T-cell (primary cell): ENCODE measurements at regions not wholly inside any gene's neighbourhood (a gene's known extent, or its start where the extent isn't known, plus 50 kb on each side); places are given as distances from the start of the nearest gene placed in this dataset.
"Not testable (repeated sequence)": the region's sequence is repeated elsewhere in the genome, so short reads cannot be mapped to it uniquely, and the experiment has no call there.

Experiments
- ATAC-seq, 4 experiments: fragments of 200-7000 bp in 3 of 4; fragments of 150-1000 bp in 1 of 4; cut with Tn5 transposase; replicated peaks in 1 of 4; 1 replicate in 3 of 4; 2 replicates in 1 of 4; pipeline ENCODE4 v1.10.0; 2021; ENCODE audit warnings: moderate library complexity in 3 of 4, mild to moderate bottlenecking in 2 of 4, moderate number of reproducible peaks in 1 of 4
- CTCF ChIA-PET, 2 donors: fragments of 300-600 bp; sonication (Branson Sonifier 250); formaldehyde crosslinking; loops; one replicate each; lab custom pipeline; 2022; ENCODE audit warnings: antibody characterized with exemption in 2 of 2; lab: Charles Lee
- POLR2A ChIA-PET, 2 donors: fragments of 300-600 bp; sonication (Branson Sonifier 250); formaldehyde crosslinking; loops; one replicate each; lab custom pipeline; 2022; ENCODE audit warnings: antibody characterized with exemption in 2 of 2; lab: Charles Lee
- DNase-seq, 35 experiments: peaks; one replicate each; pipeline versions ENCODE4 v3.0.0 to v3.0.0-alpha.2; 2013 to 2023
- H3K27ac ChIP-seq: one replicate; pipeline ENCODE4 v1.5.1; 2013; ENCODE audit warnings: low read length
- H3K27me3 ChIP-seq, 2 experiments: replicated peaks in 1 of 2; 1 replicate in 1 of 2; 2 replicates in 1 of 2; pipeline versions ENCODE4 v1.6.1 to v1.7.0; 2013; ENCODE audit warnings: low read length in 1 of 2, mixed read lengths in 1 of 2; ENCODE audit not compliant: control insufficient read depth in 2 of 2, insufficient read depth in 2 of 2; ENCODE audit errors: extremely low read depth in 1 of 2
- H3K36me3 ChIP-seq, 2 donors: 1 replicate in 1 of 2; 2 replicates in 1 of 2; pipeline versions ENCODE4 v1.6.1 to v1.7.0; 2013; ENCODE audit warnings: low read length in 1 of 2; ENCODE audit not compliant: control insufficient read depth in 2 of 2, insufficient read depth in 1 of 2; ENCODE audit errors: extremely low read depth in 1 of 2
- H3K4me1 ChIP-seq, 2 experiments: 1 replicate in 1 of 2; 2 replicates in 1 of 2; pipeline versions ENCODE4 v1.6.1 to v1.7.0; 2013; ENCODE audit warnings: low read length in 2 of 2, mixed read lengths in 1 of 2; ENCODE audit not compliant: insufficient read depth in 2 of 2, control insufficient read depth in 1 of 2; ENCODE audit errors: extremely low read depth in 1 of 2
- H3K4me3 ChIP-seq, 2 donors: 1 replicate in 1 of 2; 2 replicates in 1 of 2; pipeline versions ENCODE4 v1.5.1 to v1.7.0; 2013; ENCODE audit warnings: mild to moderate bottlenecking in 2 of 2, low read length in 1 of 2, moderate library complexity in 1 of 2; ENCODE audit not compliant: control insufficient read depth in 1 of 2; ENCODE audit errors: extremely low read depth in 1 of 2
- H3K9me3 ChIP-seq: 2 replicates; pipeline ENCODE4 v1.7.0; 2013
- H3K27ac Mint-ChIP-seq, 2 donors: one replicate each; pipeline ENCODE4 v1.8.0; 2020 to 2021; ENCODE audit warnings: mild to moderate bottlenecking in 2 of 2, mixed read lengths in 2 of 2
- H3K27me3 Mint-ChIP-seq, 2 donors: one replicate each; pipeline ENCODE4 v1.8.0; 2021 to 2022; ENCODE audit warnings: mixed read lengths in 2 of 2
- H3K36me3 Mint-ChIP-seq: one replicate; pipeline ENCODE4 v1.8.0; 2021; ENCODE audit warnings: mixed read lengths
- H3K4me1 Mint-ChIP-seq, 3 donors: one replicate each; pipeline ENCODE4 v1.8.0; 2020 to 2022; ENCODE audit warnings: mixed read lengths in 3 of 3, mild to moderate bottlenecking in 1 of 3
- H3K4me3 Mint-ChIP-seq, 3 donors: one replicate each; pipeline ENCODE4 v1.8.0; 2020 to 2022; ENCODE audit warnings: mild to moderate bottlenecking in 3 of 3, mixed read lengths in 3 of 3, moderate library complexity in 3 of 3
- H3K9me3 Mint-ChIP-seq, 3 donors: one replicate each; pipeline ENCODE4 v1.8.0; 2020 to 2022; ENCODE audit warnings: mixed read lengths in 3 of 3
- WGBS: methylation state at CpG from one replicate; pipeline ENCODE4 v1.1.5; 2013; ENCODE audit warnings: missing lambda C conversion rate; ENCODE audit not compliant: insufficient coverage; 5-methylcytosine and 5-hydroxymethylcytosine counted together

DNA sequence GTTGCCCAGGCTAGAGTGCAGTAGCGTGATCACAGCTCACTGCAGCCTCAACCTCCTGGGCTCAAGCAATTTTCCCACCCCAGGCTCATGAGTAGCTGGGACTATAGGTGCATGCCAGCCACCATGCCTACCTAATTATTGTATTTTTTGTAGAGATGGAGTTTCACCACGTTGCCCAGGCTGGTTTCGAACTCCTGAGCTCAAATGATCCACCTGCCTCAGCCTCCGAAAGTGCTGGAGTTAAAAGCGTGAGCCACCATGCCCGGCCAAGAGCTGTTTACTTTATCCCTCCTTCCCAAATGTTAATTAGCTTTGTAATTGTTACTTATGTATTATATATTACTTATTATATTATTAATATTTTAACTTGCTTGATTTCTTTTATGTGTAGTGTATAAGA lies 70.1 kb upstream of the TPTE start:
- H3K27me3 Mint-ChIP-seq, ATAC-seq, H3K9me3 ChIP-seq, H3K4me1 ChIP-seq, H3K4me3 Mint-ChIP-seq, H3K27ac ChIP-seq, H3K27ac Mint-ChIP-seq, H3K4me3 ChIP-seq, DNase-seq, H3K4me1 Mint-ChIP-seq, H3K27me3 ChIP-seq, POLR2A ChIA-PET, H3K36me3 ChIP-seq, CTCF ChIA-PET, H3K36me3 Mint-ChIP-seq: not testable (repeated sequence)
- WGBS = no CpG with 5 or more reads among the region's 6 CpGs
- peaks cover 0 to 15% (median 12%) of the 10 kb centered on the region in 3 donors for H3K9me3 Mint-ChIP-seq

DNA sequence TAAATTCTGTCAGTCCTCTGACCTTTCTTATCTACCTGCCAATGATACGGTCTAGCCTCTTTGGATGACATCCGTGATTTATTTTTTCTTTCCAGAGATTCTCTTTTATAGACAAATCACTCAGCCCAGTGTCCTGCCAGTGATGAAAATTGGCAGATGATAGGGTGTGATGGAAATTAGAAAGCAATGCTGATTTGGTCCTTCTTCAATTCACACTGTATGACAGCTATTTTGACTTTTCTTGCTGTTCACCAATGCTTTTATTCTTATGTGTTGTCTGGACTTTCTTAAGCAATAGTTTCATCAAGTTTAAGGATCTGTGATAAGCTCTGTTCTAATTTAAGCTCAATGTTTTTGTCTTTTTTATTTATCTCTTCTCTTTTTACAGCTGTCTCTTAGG lies 63.6 kb upstream of the TPTE start:
- CTCF ChIA-PET, H3K9me3 Mint-ChIP-seq, H3K27ac Mint-ChIP-seq, H3K4me1 Mint-ChIP-seq, H3K27ac ChIP-seq, H3K36me3 ChIP-seq, H3K4me3 ChIP-seq, ATAC-seq, H3K27me3 ChIP-seq, H3K36me3 Mint-ChIP-seq, H3K27me3 Mint-ChIP-seq, H3K4me1 ChIP-seq, H3K9me3 ChIP-seq, POLR2A ChIA-PET, DNase-seq, H3K4me3 Mint-ChIP-seq: not testable (repeated sequence)
- WGBS = 25% methylated on average over 2 of the region's 2 CpGs

DNA sequence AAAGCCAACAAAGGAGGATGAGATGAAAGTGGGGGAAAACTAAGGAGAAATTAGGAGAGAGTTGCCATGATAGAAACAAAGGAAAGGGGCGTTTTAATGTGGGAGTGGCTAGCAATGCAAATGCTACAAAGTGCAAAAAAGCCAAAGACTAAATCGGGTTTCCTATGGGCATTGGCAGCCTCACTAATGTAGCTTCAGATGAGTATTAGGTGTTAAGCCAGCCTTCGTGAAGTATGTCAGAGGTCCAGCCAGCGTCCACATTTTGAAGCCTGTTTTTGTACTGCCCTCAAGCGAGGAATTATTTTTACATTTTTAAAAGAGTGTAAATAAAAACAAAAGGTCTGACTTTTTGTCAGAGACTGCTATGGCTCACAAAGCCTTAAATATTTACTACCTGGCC lies 60.4 kb upstream of the TPTE start:
- H3K27me3 Mint-ChIP-seq, H3K36me3 Mint-ChIP-seq, H3K4me1 ChIP-seq, DNase-seq, POLR2A ChIA-PET, CTCF ChIA-PET, H3K9me3 Mint-ChIP-seq, H3K27ac ChIP-seq, H3K27ac Mint-ChIP-seq, H3K4me1 Mint-ChIP-seq, H3K36me3 ChIP-seq, H3K4me3 ChIP-seq, H3K27me3 ChIP-seq, ATAC-seq, H3K4me3 Mint-ChIP-seq: not testable (repeated sequence)
- H3K9me3 ChIP-seq = peaks cover 11% of the 10 kb centered on the region
- 49% methylated on average over 4 of the region's 5 CpGs for WGBS

DNA sequence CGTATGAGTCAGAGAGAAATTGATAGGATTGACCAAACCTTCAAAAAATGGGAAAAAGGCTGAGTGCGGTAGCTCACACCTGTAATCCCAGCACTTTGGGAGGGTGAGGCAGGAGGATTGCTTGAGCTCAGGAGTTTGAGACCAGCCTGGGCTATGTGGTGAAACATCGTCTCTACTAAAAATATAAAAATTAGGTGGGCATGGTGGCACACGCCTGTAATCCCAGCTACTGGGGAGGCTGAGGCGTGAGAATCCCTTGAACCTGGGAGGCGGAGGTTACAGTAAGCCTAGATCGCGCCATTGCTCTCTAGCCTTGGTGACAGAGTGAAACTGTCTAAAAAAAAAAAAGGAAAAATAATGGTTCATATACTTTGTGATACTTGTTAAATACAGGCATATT lies 59.9 kb upstream of the TPTE start:
- CTCF ChIA-PET, H3K36me3 ChIP-seq, H3K27ac ChIP-seq, H3K36me3 Mint-ChIP-seq, H3K4me1 Mint-ChIP-seq, H3K4me3 Mint-ChIP-seq, H3K27ac Mint-ChIP-seq, POLR2A ChIA-PET, H3K27me3 Mint-ChIP-seq, H3K4me3 ChIP-seq, ATAC-seq, H3K9me3 Mint-ChIP-seq, H3K27me3 ChIP-seq, DNase-seq, H3K4me1 ChIP-seq: not testable (repeated sequence)
- WGBS = 64% methylated on average over 8 of the region's 8 CpGs
- H3K9me3 ChIP-seq = peaks cover 11% of the 10 kb centered on the region

DNA sequence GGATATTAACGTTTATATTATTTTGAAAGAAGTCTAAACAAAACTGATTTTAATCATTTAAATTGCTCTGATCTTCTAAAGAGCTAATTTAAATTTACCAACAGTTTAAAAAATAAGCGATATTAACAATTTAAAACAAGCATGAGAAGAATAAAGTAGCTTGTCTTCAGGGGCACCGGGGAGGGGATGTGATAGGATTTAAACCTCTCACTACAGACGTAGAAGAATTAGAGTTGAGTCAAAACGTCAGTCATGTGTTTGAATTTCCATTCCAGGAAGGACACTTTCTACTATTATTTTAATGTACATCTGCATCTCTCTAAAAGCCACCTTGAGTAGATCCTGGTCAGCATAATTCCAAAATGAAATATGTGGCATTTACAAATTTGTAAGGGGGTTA lies 58.2 kb upstream of the TPTE start:
- H3K4me3 Mint-ChIP-seq = no peak overlapping the region
- Histone ChIP-seq H3K4me1 (no peaks in the 10 kb centered on the region), H3K27me3 (no peaks in the 10 kb centered on the region), H3K36me3 (no peaks in the 10 kb centered on the region), H3K27ac (no peak overlapping the region), H3K4me3 (no peak overlapping the region), H3K9me3 (peaks cover 11% of the 10 kb centered on the region)
- no peaks in the 10 kb centered on the region for H3K9me3 Mint-ChIP-seq
- DNase-seq (no peak), ATAC-seq (no peak)
- WGBS = 80% methylated on average over 2 of the region's 5 CpGs
- H3K27me3 Mint-ChIP-seq = no peaks in the 10 kb centered on the region
- H3K4me1 Mint-ChIP-seq = no peaks in the 10 kb centered on the region
- CTCF ChIA-PET = no interaction called here
- no peak overlapping the region for H3K27ac Mint-ChIP-seq
- H3K36me3 Mint-ChIP-seq = no peaks in the 10 kb centered on the region
- POLR2A ChIA-PET = interaction anchor here in 1 of 2 donors (0.6 kb wide), 1 partner anchor 8 kb away, joined by 3 read pairs; no protein-coding TSS in a partner anchor

DNA sequence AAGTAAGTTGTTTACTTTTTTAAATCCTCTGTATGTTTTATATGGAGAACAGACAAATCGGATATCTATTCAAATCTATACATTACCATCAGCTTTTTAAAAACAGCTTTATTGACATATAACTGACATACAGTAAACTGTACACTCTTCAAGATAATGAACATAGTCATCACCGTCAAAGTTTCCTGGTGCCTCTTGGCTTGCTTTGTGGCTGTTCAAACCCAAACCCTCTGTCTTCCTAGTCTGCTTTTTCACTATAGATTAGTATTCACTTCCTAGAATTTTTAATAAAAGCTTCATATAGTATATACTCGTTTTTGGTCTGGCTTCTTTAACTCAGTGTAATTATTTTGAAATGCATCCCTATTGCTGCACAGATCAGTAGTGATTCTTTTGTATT lies 56.4 kb upstream of the TPTE start:
- ChIA-PET CTCF (no interaction called here), POLR2A (no interaction called here)
- Mint-ChIP-seq H3K4me3 (no peak overlapping the region), H3K36me3 (no peaks in the 10 kb centered on the region), H3K27ac (no peak overlapping the region), H3K9me3 (no peaks in the 10 kb centered on the region), H3K4me1 (no peaks in the 10 kb centered on the region), H3K27me3 (no peaks in the 10 kb centered on the region)
- Histone ChIP-seq H3K27me3 (no peaks in the 10 kb centered on the region), H3K9me3 (peaks cover 11% of the 10 kb centered on the region), H3K27ac (no peak overlapping the region), H3K36me3 (no peaks in the 10 kb centered on the region), H3K4me1 (no peaks in the 10 kb centered on the region), H3K4me3 (no peak overlapping the region)
- DNase-seq (no peak), ATAC-seq (no peak)
- WGBS = 41% methylated on average over 2 of the region's 3 CpGs

DNA sequence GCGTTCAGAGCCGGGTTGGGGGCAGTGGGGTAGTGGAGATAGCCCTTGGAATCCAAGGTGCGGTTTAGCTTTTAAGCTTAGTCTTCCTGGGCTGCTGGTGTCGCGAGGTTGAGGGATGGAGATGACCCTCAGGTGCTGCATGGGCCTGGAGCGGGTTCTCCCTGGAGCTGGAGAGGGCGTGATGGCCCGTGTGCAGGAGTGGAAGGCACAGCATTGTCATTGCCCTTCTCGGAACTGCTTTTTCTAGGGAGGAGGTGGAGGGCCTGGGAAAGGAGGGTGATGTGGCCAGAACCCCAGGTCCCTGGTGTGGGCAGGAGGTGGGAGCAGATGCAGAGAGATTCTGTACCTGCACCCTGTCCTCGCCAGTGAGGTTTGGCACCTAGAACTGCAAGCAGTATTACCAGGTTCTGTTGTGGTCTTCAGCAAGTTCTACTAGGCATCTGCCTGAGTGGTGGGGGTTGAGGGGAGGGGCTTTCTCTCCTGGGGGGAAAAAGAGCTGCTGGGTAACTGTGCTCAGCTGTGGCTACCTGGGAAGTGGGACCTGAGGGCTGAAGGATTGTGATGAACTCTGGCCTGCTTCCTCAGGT lies 55.8 kb upstream of the TPTE start:
- H3K27ac ChIP-seq, POLR2A ChIA-PET, H3K27ac Mint-ChIP-seq, H3K4me1 ChIP-seq, H3K4me3 Mint-ChIP-seq, H3K9me3 Mint-ChIP-seq, CTCF ChIA-PET, H3K27me3 ChIP-seq, H3K4me1 Mint-ChIP-seq, H3K9me3 ChIP-seq, H3K27me3 Mint-ChIP-seq, H3K36me3 ChIP-seq, H3K4me3 ChIP-seq, H3K36me3 Mint-ChIP-seq: not testable (repeated sequence)
- 64% methylated on average over 7 of the region's 10 CpGs for WGBS
- ATAC-seq = peak in 3 of 4 experiments; percentile 17 to 25 (median 21)
- DNase-seq = peak in 1 of 35 experiments; percentile 25
